ENCODE measurements at regions not wholly inside any gene's neighbourhood (a gene's known extent, or its start where the extent isn't known, plus 50 kb on each side); places are given as distances from the start of the nearest gene placed in this dataset.
"Not testable (repeated sequence)": the region's sequence is repeated elsewhere in the genome, so short reads cannot be mapped to it uniquely, and the experiment has no call there.

GRCh38 chr7:29674626-29675025 is 111.0 kb downstream of the PRR15 start:
- not testable (repeated sequence) for TF ChIP-seq POLR2A (IDR thresholded peaks at IDR 0.05; ENCODE audit: low read length); GATA1 (IDR thresholded peaks at IDR 0.05; ENCODE audit: low read depth, low read length)

All from erythroblast (primary cell).